ENCODE measurements at regions not wholly inside any gene's neighbourhood (a gene's known extent, or its start where the extent isn't known, plus 50 kb on each side); places are given as distances from the start of the nearest gene placed in this dataset.

- ChIA-PET CTCF (no interaction called here), POLR2A (no interaction called here)
- no peaks in the 10 kb centered on the region for H3K36me3 ChIP-seq (ENCODE audit: control insufficient read depth, insufficient read depth, low read length)
- no peaks in the 10 kb centered on the region for H3K9me3 ChIP-seq (ENCODE audit: control insufficient read depth, insufficient read depth, low read depth, low read length)
- ATAC-seq (no peak), DNase-seq (ENCODE audit: low read depth, low spot score) (no peak)
- no peak for TF ChIP-seq TCF7L2 (IDR thresholded peaks at IDR 0.05; ENCODE audit: low read depth, low read length)
- no peak for TF ChIP-seq POLR2AphosphoS5 (IDR thresholded peaks at IDR 0.05; ENCODE audit: low read depth, low read length)
- no peak for TF ChIP-seq SIN3A (IDR thresholded peaks at IDR 0.05; ENCODE audit: borderline replicate concordance, insufficient read depth, low read depth, low read length)
- TF ChIP-seq CTCF (IDR thresholded peaks at IDR 0.05): no peak
- TF ChIP-seq REST (IDR thresholded peaks at IDR 0.05; ENCODE audit: insufficient read depth in 1 of 2, low read depth in 2 of 2, low read length in 1 of 2): no peak
- H3K4me3 ChIP-seq (ENCODE audit: low read depth in 2 of 2, low read length in 2 of 2): no peak overlapping the region
- in situ Hi-C loops (cut with HindIII; ENCODE audit: low pct_unique_long_range_greater_than_20kb, low sequenced_read_pairs): no loop called here
- H3K27me3 ChIP-seq (ENCODE audit: control insufficient read depth, insufficient read depth, low read length): no peaks in the 10 kb centered on the region
- H3K4me1 ChIP-seq (ENCODE audit: control insufficient read depth, insufficient read depth, low read length): no peaks in the 10 kb centered on the region
- no TSS peak for BruUV-seq (replicated peaks)
- no peak overlapping the region for H3K27ac ChIP-seq (ENCODE audit: low read length)
- intact Hi-C loops (cut with micrococcal nuclease; ENCODE audit: unreplicated experiment): no loop called here
These were observed 569.2 kb downstream of the ZBBX start for GRCh38 chr3:166810741-166811445.

- BruUV-seq (replicated peaks): no TSS peak
These were observed 570.6 kb downstream of the ZBBX start for GRCh38 chr3:166809520-166809919.

More at GRCh38 chr3:166809520-166809919, 570.6 kb downstream of the ZBBX start:
- Histone ChIP-seq H3K4me3 (ENCODE audit: low read depth in 2 of 2, low read length in 2 of 2) (no peak overlapping the region), H3K27me3 (ENCODE audit: control insufficient read depth, insufficient read depth, low read length) (no peaks in the 10 kb centered on the region), H3K9me3 (ENCODE audit: control insufficient read depth, insufficient read depth, low read depth, low read length) (no peaks in the 10 kb centered on the region), H3K4me1 (ENCODE audit: control insufficient read depth, insufficient read depth, low read length) (no peaks in the 10 kb centered on the region), H3K36me3 (ENCODE audit: control insufficient read depth, insufficient read depth, low read length) (no peaks in the 10 kb centered on the region), H3K27ac (ENCODE audit: low read length) (no peak overlapping the region)
- TF ChIP-seq REST (IDR thresholded peaks at IDR 0.05; ENCODE audit: insufficient read depth in 1 of 2, low read depth in 2 of 2, low read length in 1 of 2): no peak
- TF ChIP-seq SIN3A (IDR thresholded peaks at IDR 0.05; ENCODE audit: borderline replicate concordance, insufficient read depth, low read depth, low read length): no peak
- TF ChIP-seq POLR2AphosphoS5 (IDR thresholded peaks at IDR 0.05; ENCODE audit: low read depth, low read length): no peak
- POLR2A ChIA-PET: no interaction called here
- intact Hi-C loops (cut with micrococcal nuclease; ENCODE audit: unreplicated experiment) (no loop called here), in situ Hi-C loops (cut with HindIII; ENCODE audit: low pct_unique_long_range_greater_than_20kb, low sequenced_read_pairs) (no loop called here)
- ATAC-seq: no peak
- no peak for DNase-seq (ENCODE audit: low read depth, low spot score)
- CTCF ChIA-PET: no interaction called here
